ENCODE measurements at regions not wholly inside any gene's neighbourhood (a gene's known extent, or its start where the extent isn't known, plus 50 kb on each side); places are given as distances from the start of the nearest gene placed in this dataset.
"Not testable (repeated sequence)": the region's sequence is repeated elsewhere in the genome, so short reads cannot be mapped to it uniquely, and the experiment has no call there.

- FAIRE-seq, result no peak
These were observed 289.7 kb upstream of the TMEM229A start for GRCh38 chr7:124322561-124322960.

GRCh38 chr7:124318721-124319450 lies 286.0 kb upstream of the TMEM229A start:
- no peak for FAIRE-seq

GRCh38 chr7:124310934-124311390 lies 278.1 kb upstream of the TMEM229A start:
- no peak for FAIRE-seq

GRCh38 chr7:124308384-124308783 lies 275.5 kb upstream of the TMEM229A start:
- no peak for FAIRE-seq

- no peak for FAIRE-seq
These were observed 262.4 kb upstream of the TMEM229A start for GRCh38 chr7:124295289-124295688.

- no peak for FAIRE-seq
These were observed 252.1 kb upstream of the TMEM229A start for GRCh38 chr7:124284937-124285336.

GRCh38 chr7:124276005-124276622 lies 243.2 kb upstream of the TMEM229A start:
- no peak for FAIRE-seq

GRCh38 chr7:124275411-124275810 lies 242.5 kb upstream of the TMEM229A start:
- no peak for FAIRE-seq

- no peak for FAIRE-seq
These were observed 236.9 kb upstream of the TMEM229A start for GRCh38 chr7:124269774-124270173.

- no peak for FAIRE-seq
These were observed 234.3 kb upstream of the TMEM229A start for GRCh38 chr7:124267154-124267553.

GRCh38 chr7:124263232-124263827 lies 230.5 kb upstream of the TMEM229A start:
- no peak for FAIRE-seq

GRCh38 chr7:124261710-124262109 lies 228.8 kb upstream of the TMEM229A start:
- no peak for FAIRE-seq

- no peak for FAIRE-seq
These were observed 224.9 kb upstream of the TMEM229A start for GRCh38 chr7:124257638-124258308.

- FAIRE-seq, result no peak
These were observed 222.3 kb upstream of the TMEM229A start for GRCh38 chr7:124255041-124255655.

GRCh38 chr7:124254396-124254795 lies 221.5 kb upstream of the TMEM229A start:
- FAIRE-seq, result no peak

GRCh38 chr7:124251636-124252035 lies 218.8 kb upstream of the TMEM229A start:
- no peak for FAIRE-seq

- no peak for FAIRE-seq
These were observed 217.6 kb upstream of the TMEM229A start for GRCh38 chr7:124250297-124251034.

GRCh38 chr7:124247691-124248090 lies 214.8 kb upstream of the TMEM229A start:
- FAIRE-seq, result no peak

GRCh38 chr7:124246262-124246863 lies 213.5 kb upstream of the TMEM229A start:
- FAIRE-seq, result no peak

GRCh38 chr7:124244469-124244868 lies 211.6 kb upstream of the TMEM229A start:
- not testable (repeated sequence) for FAIRE-seq

GRCh38 chr7:124219681-124220080 lies 186.8 kb upstream of the TMEM229A start:
- no peak for FAIRE-seq

- no peak for FAIRE-seq
These were observed 175.8 kb upstream of the TMEM229A start for GRCh38 chr7:124208642-124209041.

All from islet of Langerhans (tissue), 1 donor.